GM23248 (cell line): ENCODE measurements at regions not wholly inside any gene's neighbourhood (a gene's known extent, or its start where the extent isn't known, plus 50 kb on each side); places are given as distances from the start of the nearest gene placed in this dataset.

Experiments used
- EZH2 ChIP-seq: fragments of 200-600 bp; sonication (generic); IDR thresholded peaks from 2 replicates; pipeline ENCODE4 v1.6.1; 2018; ENCODE audit warnings: antibody characterized with exemption, mild to moderate bottlenecking; ENCODE audit not compliant: insufficient read depth, poor library complexity, severe bottlenecking
- EZH2phosphoT487 ChIP-seq: fragments of 200-600 bp; sonication (generic); IDR thresholded peaks from 2 replicates; pipeline ENCODE4 v1.6.1; 2018; ENCODE audit warnings: antibody characterized with exemption, moderate library complexity, mild to moderate bottlenecking, low read depth; ENCODE audit not compliant: insufficient read depth

DNA sequence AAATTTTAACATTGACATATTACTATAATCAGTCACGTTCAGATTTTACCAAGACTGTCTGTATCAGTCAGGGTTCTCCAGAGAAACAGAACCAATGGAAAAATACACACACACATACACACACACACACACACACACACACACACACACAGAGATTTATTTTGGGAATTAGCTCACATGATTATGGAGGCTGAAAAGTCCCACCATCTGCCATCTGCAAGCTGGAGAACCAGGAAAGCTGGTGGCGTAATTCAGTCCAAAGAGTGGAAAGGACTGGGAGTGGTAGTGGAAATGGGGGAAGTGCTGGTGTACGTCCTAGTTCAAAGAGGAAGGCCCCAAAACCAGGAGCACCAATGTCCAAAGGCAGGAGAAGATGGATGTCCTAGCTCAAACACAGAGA, 166.4 kb downstream of the AKAIN1 start:
- TF ChIP-seq EZH2phosphoT487 (no peak), EZH2 (no peak)
